AG09319 (cell line): ENCODE measurements at regions not wholly inside any gene's neighbourhood (a gene's known extent, or its start where the extent isn't known, plus 50 kb on each side); places are given as distances from the start of the nearest gene placed in this dataset.

Source experiments
- DNase-seq: peaks from one replicate; pipeline ENCODE4 v3.0.0-alpha.2; 2010; ENCODE audit warnings: low read depth; ENCODE audit errors: extremely low read depth
- TF ChIP-seq, protein P1 (sequence below): IDR thresholded peaks from 2 replicates; pipeline ENCODE4 v1.5.1; 2011; ENCODE audit warnings: low read depth, mild to moderate bottlenecking, inconsistent platforms, low read length, moderate library complexity

DNA sequence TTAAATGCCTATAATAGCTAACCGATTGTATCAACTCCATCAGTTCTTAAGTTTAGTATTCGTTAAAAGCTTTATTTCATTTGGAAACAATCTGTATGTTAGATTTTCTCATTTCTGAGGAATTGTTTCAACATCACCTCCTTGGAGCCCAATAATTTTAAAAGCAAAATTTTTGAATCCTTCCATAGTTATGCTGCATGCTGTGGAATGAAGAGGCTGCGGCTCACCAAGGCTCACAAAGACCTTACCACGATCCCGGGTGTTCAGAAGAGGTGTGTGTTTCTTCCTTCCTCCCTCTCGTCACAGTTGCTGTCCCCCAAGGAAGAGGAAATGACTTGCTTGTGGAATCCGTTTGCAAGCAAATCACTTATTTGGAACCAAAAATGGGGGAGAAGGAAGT is 143.8 kb downstream of the FGF1 start:
- TF ChIP-seq, protein P1, sequence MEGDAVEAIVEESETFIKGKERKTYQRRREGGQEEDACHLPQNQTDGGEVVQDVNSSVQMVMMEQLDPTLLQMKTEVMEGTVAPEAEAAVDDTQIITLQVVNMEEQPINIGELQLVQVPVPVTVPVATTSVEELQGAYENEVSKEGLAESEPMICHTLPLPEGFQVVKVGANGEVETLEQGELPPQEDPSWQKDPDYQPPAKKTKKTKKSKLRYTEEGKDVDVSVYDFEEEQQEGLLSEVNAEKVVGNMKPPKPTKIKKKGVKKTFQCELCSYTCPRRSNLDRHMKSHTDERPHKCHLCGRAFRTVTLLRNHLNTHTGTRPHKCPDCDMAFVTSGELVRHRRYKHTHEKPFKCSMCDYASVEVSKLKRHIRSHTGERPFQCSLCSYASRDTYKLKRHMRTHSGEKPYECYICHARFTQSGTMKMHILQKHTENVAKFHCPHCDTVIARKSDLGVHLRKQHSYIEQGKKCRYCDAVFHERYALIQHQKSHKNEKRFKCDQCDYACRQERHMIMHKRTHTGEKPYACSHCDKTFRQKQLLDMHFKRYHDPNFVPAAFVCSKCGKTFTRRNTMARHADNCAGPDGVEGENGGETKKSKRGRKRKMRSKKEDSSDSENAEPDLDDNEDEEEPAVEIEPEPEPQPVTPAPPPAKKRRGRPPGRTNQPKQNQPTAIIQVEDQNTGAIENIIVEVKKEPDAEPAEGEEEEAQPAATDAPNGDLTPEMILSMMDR = no peak
- DNase-seq = no peak

DNA sequence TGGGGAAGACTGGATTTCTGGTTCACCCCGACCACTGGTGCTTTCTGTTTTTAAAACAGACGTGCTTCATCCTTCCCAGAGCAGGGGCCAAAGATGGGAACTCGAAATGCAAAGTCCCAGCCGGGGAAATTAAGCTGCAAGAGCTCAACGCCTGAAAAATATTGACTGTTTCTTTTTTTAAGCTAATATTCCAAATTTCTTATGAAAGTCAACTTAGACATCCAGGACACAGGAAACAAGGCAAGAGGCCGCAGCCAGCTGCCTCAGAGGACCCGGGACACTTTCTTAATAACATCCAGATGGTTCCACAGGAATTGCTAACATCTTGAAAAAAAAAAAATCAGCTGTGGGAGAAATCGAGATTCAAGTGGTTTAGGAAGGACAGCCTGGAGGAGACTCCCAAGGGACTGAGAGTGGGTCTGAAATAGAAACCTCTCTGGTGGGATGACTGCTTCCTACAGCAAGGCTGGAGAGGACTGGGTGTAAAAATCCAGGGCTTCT is 144.9 kb downstream of the FGF1 start:
- DNase-seq = peak; percentile 49
- TF ChIP-seq, protein P1 = no peak

DNA sequence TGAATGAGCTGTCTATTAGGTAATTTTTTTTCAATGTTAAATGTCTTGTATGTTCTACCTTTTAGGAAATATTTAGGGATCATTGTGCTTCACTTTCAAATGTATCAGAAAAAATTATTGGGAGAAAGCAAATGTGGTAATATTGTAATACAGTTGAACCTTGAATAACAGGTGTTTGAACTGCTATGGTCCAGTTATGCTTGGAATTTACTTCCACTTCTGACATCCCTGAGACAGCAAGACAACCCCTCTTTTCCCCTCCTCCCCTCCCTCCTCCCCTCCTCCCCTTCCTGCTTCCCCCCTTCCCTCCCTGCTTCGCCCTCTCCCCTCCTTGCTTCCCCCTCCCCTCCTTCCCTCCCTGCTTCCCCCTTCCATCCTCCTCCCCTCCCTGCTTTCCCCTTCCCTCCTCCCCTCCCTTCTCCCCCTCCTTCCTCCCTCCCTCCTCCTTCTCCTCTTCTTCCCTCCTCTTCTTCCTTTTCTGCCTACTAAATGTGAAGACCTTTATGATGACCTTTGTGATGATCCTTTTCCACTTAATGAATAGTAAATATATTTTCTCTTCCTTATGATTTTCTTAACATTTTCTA is 146.6 kb downstream of the FGF1 start:
- DNase-seq = no peak
- TF ChIP-seq, protein P1 = no peak

DNA sequence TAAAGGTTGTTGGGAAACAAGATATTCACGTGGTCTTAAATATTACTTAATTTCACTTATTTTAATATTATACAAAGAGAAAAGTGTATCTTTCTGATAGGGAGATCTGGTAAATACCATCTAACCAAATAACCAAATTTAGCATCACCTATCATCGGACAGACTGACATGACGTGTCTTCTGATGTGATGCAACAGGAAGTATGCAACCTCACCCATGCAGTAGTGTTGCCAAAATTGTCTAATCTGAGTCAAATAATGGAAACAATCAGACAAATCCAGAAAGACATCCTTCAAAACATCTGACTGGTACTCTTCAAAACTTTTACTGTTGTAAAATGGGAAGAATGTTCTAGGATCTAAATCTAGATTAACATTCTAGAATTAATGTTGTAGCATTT is 148.0 kb downstream of the FGF1 start:
- TF ChIP-seq, protein P1 = no peak
- DNase-seq = no peak

DNA sequence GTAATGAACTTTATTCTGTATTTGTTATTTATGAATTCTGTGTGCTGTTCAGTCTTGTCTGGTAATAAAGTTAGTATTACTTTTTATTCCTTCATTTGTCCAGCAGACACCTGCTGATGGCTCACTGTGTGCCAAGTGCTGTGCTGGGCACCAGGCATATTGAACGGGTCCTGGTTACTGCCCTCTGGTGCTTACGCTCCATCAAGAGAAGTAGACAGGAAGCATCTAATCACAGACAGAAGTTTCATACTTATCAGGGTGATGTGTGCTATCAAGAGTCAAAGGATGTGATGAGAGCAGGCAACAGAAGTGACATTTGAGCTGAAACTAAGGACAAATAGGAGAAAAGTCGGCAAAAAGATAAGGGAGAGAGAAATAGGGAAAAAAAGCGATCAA is 153.1 kb downstream of the FGF1 start:
- TF ChIP-seq, protein P1 = no peak
- DNase-seq = no peak

DNA sequence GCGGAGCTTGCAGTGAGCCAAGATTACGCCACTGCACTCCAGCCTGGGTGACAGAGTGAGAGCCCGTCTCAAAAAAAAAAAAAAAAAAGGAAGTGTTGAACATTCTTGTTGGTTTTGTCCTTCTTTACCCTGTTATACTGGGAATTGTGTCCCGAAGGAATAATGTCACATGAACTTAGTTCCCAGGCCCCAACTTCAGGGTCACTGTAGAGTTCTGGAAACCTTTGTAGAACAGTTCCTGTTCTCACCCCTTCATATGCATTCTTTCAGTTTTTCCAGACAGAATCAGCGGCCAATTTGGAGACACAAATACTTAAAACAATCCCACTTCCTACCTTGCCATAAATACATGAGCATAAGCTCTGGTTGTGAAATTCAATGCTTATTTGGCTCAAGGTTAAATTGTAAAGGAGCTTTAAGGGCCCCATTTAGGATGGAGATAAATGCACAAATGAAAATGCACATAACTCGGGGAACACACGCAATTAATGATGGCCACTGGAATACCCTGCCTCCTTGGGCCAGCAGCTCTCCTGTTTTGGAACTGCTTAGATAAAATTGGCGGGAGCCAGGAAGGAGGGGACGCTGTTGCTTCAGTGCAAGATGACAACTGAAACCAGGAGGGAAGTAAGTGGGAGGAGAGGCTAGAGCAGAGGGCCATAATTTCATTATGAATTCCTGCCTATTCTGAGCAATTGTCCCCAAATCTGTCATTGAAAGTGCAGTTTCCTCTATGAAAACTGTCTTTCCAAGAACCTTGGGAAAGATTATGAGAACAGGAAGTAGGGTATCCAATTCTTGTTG is 153.7 kb downstream of the FGF1 start:
- TF ChIP-seq, protein P1 = no peak
- no peak for DNase-seq

DNA sequence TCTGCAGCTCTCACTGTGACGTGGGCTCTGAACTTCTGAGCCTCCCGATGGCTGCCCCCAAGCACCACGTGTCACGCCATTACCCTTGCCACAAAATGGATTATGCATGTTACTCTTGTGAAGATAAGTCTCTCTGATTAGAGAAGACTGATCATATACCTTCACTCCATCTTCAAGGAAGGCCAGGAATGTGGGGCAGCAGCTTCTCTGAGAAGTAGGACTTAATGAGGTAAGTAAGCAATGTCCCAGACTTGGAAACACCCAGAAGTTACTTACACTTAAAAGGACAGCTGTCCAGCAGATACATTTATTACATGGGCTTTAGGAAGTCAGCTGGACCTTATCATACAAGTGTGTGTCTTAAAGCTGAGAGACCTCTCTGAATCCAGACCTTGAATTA is 155.0 kb downstream of the FGF1 start:
- TF ChIP-seq, protein P1 = no peak
- no peak for DNase-seq
